ENCODE measurements at regions not wholly inside any gene's neighbourhood (a gene's known extent, or its start where the extent isn't known, plus 50 kb on each side); places are given as distances from the start of the nearest gene placed in this dataset.

DNA sequence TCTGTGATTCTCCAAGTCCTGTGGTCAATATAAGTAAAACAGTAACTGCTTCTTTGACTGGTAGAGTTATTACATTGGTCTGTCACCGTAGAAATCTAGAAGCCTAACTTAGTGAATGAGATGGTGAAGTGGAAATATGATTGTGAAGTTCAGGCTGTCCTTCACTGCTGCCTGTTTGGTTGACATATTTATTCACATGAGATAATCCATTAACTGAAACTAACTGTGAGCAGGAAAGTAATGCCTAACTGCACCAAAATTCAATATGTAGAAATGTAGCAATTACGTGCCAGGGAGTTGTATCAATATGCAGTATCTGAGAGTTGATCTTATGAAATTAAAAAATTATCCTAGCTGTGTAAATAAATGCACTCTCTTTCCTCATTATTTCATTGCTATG is 147.7 kb upstream of the APCDD1 start:
- H3K36me3 ChIP-seq (ENCODE audit: low read depth): no peaks in the 10 kb centered on the region
- H3K79me2 ChIP-seq (ENCODE audit: insufficient read depth): no peaks in the 10 kb centered on the region
- no peak overlapping the region for H3K9ac ChIP-seq
- H3K4me2 ChIP-seq (ENCODE audit: unreplicated experiment): no peak overlapping the region
- TF ChIP-seq EZH2phosphoT487 (IDR thresholded peaks at IDR 0.05; ENCODE audit: insufficient read depth, low read depth): no peak
- TF ChIP-seq EZH2 (IDR thresholded peaks at IDR 0.05; ENCODE audit: insufficient read depth, poor library complexity, severe bottlenecking): no peak
- 85 to 87% methylated on average over 2 of the region's 2 CpGs for WGBS, 2 experiments (ENCODE audit: low coverage in 1 of 2, low lambda C conversion rate in 2 of 2, missing lambda C conversion rate in 2 of 2)
- no peaks in the 10 kb centered on the region for H4K20me1 ChIP-seq (ENCODE audit: insufficient read depth)
- H3K9me2 ChIP-seq (ENCODE audit: insufficient read depth): no peaks in the 10 kb centered on the region
- no peaks in the 10 kb centered on the region for H3K9me3 ChIP-seq (ENCODE audit: low read depth)
- peaks cover 10% of the 10 kb centered on the region; the same call in 1 of the 2 replicates for H3K4me1 ChIP-seq (ENCODE audit: insufficient read depth)
- no peak for DNase-seq
- no peak overlapping the region for H3K27ac ChIP-seq
- in situ Hi-C loops (cut with MboI): no loop called here
- no peaks in the 10 kb centered on the region for H3K27me3 ChIP-seq (replicated peaks; ENCODE audit: insufficient read depth)
- H3K4me3 ChIP-seq: no peak overlapping the region
- H3F3A ChIP-seq (ENCODE audit: insufficient read depth): peaks cover 11% of the 10 kb centered on the region
- no peak overlapping the region for H2AFZ ChIP-seq

DNA sequence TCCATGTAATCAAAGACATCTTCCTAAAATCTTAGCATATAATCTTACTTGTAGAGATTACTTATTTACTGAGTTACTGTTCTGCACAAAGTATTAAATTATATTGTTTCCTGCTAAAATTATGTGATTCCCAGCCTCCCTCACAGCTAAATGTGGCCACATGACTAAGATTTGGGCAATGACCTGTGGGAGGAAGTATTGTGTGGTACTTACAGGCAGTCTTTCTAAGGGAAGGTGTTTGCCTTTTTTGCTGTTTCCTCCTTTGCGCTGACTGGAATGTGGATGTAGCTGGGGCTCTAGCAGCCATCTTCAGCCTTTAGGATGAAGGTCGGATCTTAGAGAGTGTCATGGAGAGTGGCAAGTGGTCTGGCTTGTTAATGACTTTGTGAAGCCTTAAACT is 146.3 kb upstream of the APCDD1 start:
- Histone ChIP-seq H3K9ac (no peak overlapping the region), H3K27ac (no peak overlapping the region), H3F3A (ENCODE audit: insufficient read depth) (peaks cover 11% of the 10 kb centered on the region), H3K4me2 (ENCODE audit: unreplicated experiment) (no peak overlapping the region), H3K27me3 (replicated peaks; ENCODE audit: insufficient read depth) (no peaks in the 10 kb centered on the region), H3K79me2 (ENCODE audit: insufficient read depth) (no peaks in the 10 kb centered on the region), H3K4me1 (ENCODE audit: insufficient read depth) (peaks cover 16% of the 10 kb centered on the region; the same call in 1 of the 2 replicates), H4K20me1 (ENCODE audit: insufficient read depth) (no peaks in the 10 kb centered on the region), H2AFZ (peak overlapping the region; percentile 17; the same call in 1 of the 2 replicates), H3K9me3 (ENCODE audit: low read depth) (no peaks in the 10 kb centered on the region), H3K36me3 (ENCODE audit: low read depth) (no peaks in the 10 kb centered on the region), H3K9me2 (ENCODE audit: insufficient read depth) (no peaks in the 10 kb centered on the region), H3K4me3 (no peak overlapping the region)
- WGBS, 2 experiments (ENCODE audit: low coverage in 1 of 2, low lambda C conversion rate in 2 of 2, missing lambda C conversion rate in 2 of 2): 95 to 100% methylated on average over 2 of the region's 2 CpGs
- peak; percentile 32 for DNase-seq
- in situ Hi-C loops (cut with MboI): no loop called here
- TF ChIP-seq EZH2phosphoT487 (IDR thresholded peaks at IDR 0.05; ENCODE audit: insufficient read depth, low read depth): no peak
- no peak for TF ChIP-seq EZH2 (IDR thresholded peaks at IDR 0.05; ENCODE audit: insufficient read depth, poor library complexity, severe bottlenecking)

DNA sequence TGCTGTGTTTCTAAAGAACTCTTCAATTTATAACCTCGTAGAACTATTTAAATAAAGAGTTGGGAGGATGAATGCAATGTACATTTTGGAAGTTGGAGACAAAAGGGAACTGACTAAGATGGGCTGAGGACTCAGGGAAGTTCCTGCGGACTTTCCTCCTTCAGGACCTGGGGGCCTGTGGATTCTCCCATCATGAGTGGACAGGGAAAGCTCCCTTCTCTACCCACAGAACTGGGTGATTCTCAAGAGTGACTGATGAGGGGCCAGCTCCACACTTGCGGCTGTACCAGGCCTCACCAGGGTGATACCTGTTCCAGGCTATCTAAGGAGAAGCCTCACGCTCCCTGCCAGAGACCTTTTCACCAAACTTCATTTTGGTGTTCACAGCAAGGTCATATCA is 143.8 kb upstream of the APCDD1 start:
- Histone ChIP-seq H3K27ac (no peak overlapping the region), H3K4me3 (no peak overlapping the region), H3K79me2 (ENCODE audit: insufficient read depth) (no peaks in the 10 kb centered on the region), H3K9ac (no peak overlapping the region), H3K4me1 (ENCODE audit: insufficient read depth) (peaks cover 6% of the 10 kb centered on the region; the same call in 1 of the 2 replicates), H3K4me2 (ENCODE audit: unreplicated experiment) (no peak overlapping the region), H3K9me2 (ENCODE audit: insufficient read depth) (no peaks in the 10 kb centered on the region), H3F3A (ENCODE audit: insufficient read depth) (no peaks in the 10 kb centered on the region), H2AFZ (no peak overlapping the region), H3K9me3 (ENCODE audit: low read depth) (no peaks in the 10 kb centered on the region), H3K27me3 (replicated peaks; ENCODE audit: insufficient read depth) (no peaks in the 10 kb centered on the region), H4K20me1 (ENCODE audit: insufficient read depth) (no peaks in the 10 kb centered on the region), H3K36me3 (ENCODE audit: low read depth) (no peaks in the 10 kb centered on the region)
- 89 to 91% methylated on average over 4 of the region's 4 CpGs for WGBS, 2 experiments (ENCODE audit: low coverage in 1 of 2, low lambda C conversion rate in 2 of 2, missing lambda C conversion rate in 2 of 2)
- in situ Hi-C loops (cut with MboI): no loop called here
- no peak for DNase-seq
- TF ChIP-seq EZH2phosphoT487 (IDR thresholded peaks at IDR 0.05; ENCODE audit: insufficient read depth, low read depth): no peak
- no peak for TF ChIP-seq EZH2 (IDR thresholded peaks at IDR 0.05; ENCODE audit: insufficient read depth, poor library complexity, severe bottlenecking)

GRCh38 chr18:10312326-10313015 is 142.0 kb upstream of the APCDD1 start:
- no peak overlapping the region for H3K9ac ChIP-seq
- peak; percentile 34 for DNase-seq

More at GRCh38 chr18:10312326-10313015, 142.0 kb upstream of the APCDD1 start:
- in situ Hi-C loops (cut with MboI): no loop called here
- Histone ChIP-seq H3K36me3 (ENCODE audit: low read depth) (no peaks in the 10 kb centered on the region), H2AFZ (no peak overlapping the region), H3K4me1 (ENCODE audit: insufficient read depth) (peaks cover 6% of the 10 kb centered on the region; the same call in 1 of the 2 replicates), H3K4me3 (no peak overlapping the region), H3K9me2 (ENCODE audit: insufficient read depth) (no peaks in the 10 kb centered on the region), H3K79me2 (ENCODE audit: insufficient read depth) (no peaks in the 10 kb centered on the region), H3K4me2 (ENCODE audit: unreplicated experiment) (no peak overlapping the region), H3K27me3 (replicated peaks; ENCODE audit: insufficient read depth) (no peaks in the 10 kb centered on the region), H3K9me3 (ENCODE audit: low read depth) (no peaks in the 10 kb centered on the region), H4K20me1 (ENCODE audit: insufficient read depth) (no peaks in the 10 kb centered on the region), H3F3A (ENCODE audit: insufficient read depth) (no peaks in the 10 kb centered on the region), H3K27ac (no peak overlapping the region)
- WGBS, 2 experiments (ENCODE audit: low coverage in 1 of 2, low lambda C conversion rate in 2 of 2, missing lambda C conversion rate in 2 of 2): 48 to 54% methylated on average over 5 of the region's 5 CpGs
- no peak for TF ChIP-seq EZH2phosphoT487 (IDR thresholded peaks at IDR 0.05; ENCODE audit: insufficient read depth, low read depth)
- no peak for TF ChIP-seq EZH2 (IDR thresholded peaks at IDR 0.05; ENCODE audit: insufficient read depth, poor library complexity, severe bottlenecking)

Measured in GM23248 (cell line).